ENCODE measurements at regions not wholly inside any gene's neighbourhood (a gene's known extent, or its start where the extent isn't known, plus 50 kb on each side); places are given as distances from the start of the nearest gene placed in this dataset.

GRCh38 chr2:4579977-4580376, 876.6 kb downstream of the DCDC2C start:
- DNase-seq (ENCODE audit: low read depth), result no peak

GRCh38 chr2:4585057-4585635, 881.8 kb downstream of the DCDC2C start:
- no peak for DNase-seq (ENCODE audit: low read depth)

GRCh38 chr2:4588606-4589005, 885.2 kb downstream of the DCDC2C start:
- no peak for DNase-seq (ENCODE audit: low read depth)

- DNase-seq (ENCODE audit: low read depth), result no peak
Measured at GRCh38 chr2:4591261-4591660, 887.9 kb downstream of the DCDC2C start.

DNA sequence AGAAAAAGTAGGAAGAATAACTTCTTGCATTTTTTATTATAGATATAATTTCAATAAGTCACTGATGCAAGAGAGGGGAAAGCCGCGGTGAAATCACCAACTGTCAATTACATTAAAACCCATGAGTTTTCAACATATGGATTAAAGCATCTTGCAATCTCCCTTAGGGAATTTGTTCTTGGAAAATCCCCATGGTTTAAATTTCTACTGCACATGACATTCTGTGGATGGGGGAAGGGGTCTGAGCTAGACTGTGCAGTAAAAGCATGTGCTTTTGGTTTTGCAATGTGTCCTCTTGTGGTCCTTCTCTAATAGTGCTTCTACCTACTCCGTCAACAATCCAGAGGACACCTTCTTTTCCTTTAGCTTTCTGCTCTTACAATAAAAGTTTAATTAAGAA, 894.0 kb downstream of the DCDC2C start:
- no peak for DNase-seq (ENCODE audit: low read depth)

DNA sequence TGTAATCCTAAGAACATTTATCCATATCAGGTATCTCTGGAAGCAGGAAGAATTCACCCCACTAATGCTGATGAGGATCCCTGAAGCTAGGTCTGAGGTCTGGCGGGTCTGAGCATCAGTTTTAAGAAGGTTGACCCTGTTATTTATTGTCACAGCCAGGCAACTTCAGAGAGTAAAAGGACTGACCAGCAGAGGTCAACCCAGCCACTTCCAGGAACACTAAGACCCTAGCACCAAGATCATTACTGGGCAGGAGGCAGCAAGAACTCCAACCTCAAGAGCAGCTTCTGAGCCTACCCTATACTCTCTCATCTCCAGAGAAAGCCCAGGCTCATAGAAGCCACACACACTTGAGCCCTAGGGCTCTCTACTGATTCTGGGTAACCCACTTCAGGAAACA, 901.4 kb downstream of the DCDC2C start:
- no peak for DNase-seq (ENCODE audit: low read depth)

GRCh38 chr2:4618141-4618540, 914.8 kb downstream of the DCDC2C start:
- no peak for DNase-seq (ENCODE audit: low read depth)

GRCh38 chr2:4618630-4619228, 915.4 kb downstream of the DCDC2C start:
- DNase-seq (ENCODE audit: low read depth), result no peak

GRCh38 chr2:4628998-4629501, 925.7 kb downstream of the DCDC2C start:
- no peak for DNase-seq (ENCODE audit: low read depth)

DNA sequence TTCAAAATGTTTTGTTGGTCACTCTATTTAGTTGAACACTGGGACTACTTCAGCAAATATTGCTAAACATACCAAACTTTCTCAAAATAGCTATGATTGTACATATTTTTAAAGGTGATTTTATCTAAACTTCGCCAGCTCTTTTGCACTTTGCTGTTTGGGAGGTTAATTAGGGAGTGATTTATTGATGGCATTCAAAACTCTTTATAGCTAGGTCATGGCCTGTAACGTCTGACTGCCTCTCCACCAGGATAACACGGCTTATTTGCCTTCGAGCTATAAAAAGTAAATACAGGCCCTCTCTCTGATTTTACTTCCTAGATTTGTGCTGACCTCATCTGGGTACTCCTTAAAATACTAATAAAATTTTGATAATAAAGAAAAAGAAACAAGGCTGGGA, 931.9 kb downstream of the DCDC2C start:
- no peak for DNase-seq (ENCODE audit: low read depth)

- no peak for DNase-seq (ENCODE audit: low read depth)
Measured at GRCh38 chr2:4653991-4654390, 950.6 kb downstream of the DCDC2C start.

DNA sequence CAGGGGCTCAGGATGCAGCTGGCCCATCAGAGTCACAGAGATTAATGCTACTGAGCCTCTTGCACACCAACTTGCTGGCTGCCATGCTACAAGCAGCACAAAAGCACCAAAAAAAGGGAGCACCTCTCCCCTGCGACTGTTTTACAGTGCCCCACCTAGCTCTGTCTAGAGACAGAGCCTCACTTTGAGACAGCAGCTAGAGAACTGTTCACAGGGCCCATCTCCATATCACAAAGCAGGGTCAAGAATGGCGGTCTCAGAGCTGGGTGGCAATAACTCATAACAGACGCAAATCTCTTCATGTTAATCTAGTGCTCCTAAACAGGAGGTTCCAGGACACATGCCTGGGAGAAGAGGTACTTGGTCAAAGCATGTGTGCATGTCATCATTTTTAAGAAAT, 953.0 kb downstream of the DCDC2C start:
- DNase-seq (ENCODE audit: low read depth), result no peak

DNA sequence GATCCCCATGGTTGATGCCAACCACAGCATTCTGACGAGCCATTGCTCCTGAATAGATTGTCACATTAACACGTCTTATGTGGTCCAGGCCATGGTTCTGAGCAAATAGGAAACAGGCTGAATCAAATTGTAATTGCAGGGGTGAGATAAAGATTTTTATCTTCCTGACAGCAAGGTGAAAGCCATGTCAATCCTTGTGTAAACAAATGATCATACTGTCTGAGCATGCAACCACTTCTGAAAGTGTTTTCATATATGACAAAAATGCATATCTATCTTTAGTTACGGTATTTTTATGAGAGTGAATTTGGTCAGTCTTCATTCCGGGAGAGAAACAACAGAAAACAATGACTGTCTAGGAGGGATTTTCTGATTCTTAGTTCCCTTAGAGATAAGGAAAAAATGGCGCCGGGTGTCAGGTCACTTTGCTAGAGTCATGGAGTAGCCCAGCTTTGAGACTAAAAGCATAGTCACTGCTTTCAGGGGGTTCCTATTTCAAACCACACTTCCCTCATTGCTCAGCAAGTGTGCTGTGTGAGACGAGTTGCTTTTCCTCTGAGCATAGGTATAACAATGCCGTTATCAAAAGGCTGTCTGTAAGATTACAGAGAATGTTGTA, 958.9 kb downstream of the DCDC2C start:
- DNase-seq (ENCODE audit: low read depth), result no peak

- no peak for DNase-seq (ENCODE audit: low read depth)
Measured at GRCh38 chr2:4668381-4668780, 965.0 kb downstream of the DCDC2C start.

DNA sequence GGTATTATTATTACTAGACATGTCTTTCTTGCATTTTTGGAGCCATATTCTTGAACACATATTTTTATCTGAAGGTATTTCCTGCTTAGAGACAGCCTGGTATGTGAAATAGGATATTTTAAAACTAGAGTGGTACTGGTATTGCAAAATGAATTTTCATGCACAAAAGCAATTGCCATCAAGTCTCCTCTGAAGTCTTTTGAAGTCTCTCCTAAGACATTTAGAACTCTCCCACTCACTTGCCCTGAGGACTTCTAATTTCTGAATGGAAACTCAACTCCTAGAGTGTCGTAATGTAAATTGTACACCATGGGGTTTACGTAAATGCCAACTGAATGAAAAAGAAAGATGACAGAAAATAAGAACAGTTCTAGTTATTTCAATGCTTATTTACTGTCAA, 967.0 kb downstream of the DCDC2C start:
- no peak for DNase-seq (ENCODE audit: low read depth)

DNA sequence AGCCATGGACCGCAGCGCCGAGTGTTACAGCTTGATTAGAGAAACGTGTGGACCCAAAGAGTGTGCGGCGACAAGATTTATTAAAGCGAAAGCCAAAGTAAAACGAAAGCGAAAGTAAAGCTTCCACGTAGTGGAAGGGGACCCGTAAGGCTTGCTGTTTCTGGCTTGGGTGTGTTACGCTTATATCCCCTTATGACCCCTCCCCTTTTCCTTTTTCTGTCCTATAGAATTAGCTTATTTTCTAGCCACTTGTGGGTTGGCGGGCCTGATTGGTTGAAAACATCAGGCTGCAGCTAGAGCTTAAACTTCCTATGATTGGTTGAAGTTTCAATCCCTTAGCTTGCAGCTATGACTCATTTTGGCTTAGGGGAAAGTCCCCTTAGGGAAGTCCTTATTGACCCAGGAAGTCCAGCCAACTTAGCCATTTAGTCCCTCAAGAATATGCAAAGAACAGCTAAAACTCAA, 969.7 kb downstream of the DCDC2C start:
- no peak for DNase-seq (ENCODE audit: low read depth)

- DNase-seq (ENCODE audit: low read depth), result no peak
Measured at GRCh38 chr2:4674007-4674406, 970.6 kb downstream of the DCDC2C start.

GRCh38 chr2:4675295-4675694, 971.9 kb downstream of the DCDC2C start:
- no peak for DNase-seq (ENCODE audit: low read depth)

DNA sequence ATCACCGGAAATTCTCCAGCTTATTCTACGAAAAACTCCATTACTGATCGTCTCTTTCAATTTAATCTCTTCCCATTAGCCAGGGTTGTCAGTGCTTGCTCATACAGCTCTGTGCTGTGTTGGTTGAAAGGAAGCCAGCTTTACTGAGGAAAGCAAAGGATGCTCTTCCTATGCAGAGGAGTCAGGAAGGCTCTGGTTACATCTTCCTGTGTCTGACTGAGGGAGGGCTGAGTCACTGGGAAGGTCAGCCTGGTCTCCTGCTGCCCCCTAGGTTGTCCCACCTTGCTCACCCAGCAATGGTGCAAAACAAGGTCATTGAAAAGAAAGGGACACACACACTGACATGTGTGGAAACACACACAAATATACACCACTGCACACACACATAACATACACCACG, 975.6 kb downstream of the DCDC2C start:
- no peak for DNase-seq (ENCODE audit: low read depth)

DNA sequence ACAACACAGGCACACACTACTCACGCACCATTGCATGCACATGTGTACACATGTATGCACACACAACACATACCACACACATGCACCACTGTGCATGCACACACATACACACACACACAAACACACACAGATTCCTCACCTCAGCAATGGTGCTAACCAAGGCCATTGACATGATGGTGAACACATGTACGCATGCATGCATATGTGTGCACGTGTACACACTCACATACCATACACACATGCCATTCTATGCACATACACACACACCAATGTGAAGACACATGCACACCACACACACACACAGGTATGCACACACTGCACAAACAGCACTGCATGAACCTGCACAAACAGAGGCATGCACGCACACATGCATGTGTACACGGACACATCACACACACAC, 976.0 kb downstream of the DCDC2C start:
- DNase-seq (ENCODE audit: low read depth), result no peak

- no peak for DNase-seq (ENCODE audit: low read depth)
Measured at GRCh38 chr2:4684921-4685320, 981.5 kb downstream of the DCDC2C start.

DNA sequence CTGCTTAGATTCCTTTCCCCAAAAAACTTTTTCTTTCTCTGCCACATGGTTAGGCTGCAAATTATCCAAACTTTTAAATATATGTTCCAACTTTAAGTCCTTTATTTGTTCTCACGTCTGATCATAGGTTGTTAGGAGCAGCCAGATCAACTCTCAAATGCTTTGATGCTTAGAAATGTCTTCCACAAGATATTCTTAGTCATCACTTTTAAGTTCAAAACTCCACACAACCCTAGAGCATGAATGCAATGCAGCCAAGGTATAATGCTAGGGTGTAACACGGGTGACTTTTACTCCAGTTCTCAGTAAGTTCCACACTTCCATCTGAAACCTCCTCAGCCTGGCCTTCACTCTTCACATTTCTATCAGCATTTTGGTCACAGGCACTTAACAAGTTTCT, 987.5 kb downstream of the DCDC2C start:
- no peak for DNase-seq (ENCODE audit: low read depth)

DNA sequence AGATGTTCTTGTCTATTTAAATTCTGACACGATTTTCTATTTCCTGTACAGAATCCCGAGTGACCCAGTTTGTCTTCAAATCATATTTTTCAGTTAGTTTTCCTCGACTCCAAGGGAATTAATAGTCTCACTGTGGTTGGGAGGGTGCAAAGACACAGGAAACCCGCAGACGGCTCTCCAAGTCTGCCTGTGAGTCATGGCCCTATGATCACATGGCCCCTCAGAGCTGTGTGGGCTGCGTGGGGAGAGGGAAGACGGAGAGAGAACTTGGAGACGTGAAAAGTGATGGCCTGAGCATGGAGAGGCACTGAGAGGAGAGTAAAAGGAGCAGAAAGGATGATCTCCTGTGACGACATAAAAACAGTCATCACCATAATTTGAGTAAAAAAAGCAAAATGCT, 989.9 kb downstream of the DCDC2C start:
- DNase-seq (ENCODE audit: low read depth), result no peak
